Heart left ventricle (tissue), 16 donors: ENCODE measurements at regions not wholly inside any gene's neighbourhood (a gene's known extent, or its start where the extent isn't known, plus 50 kb on each side); places are given as distances from the start of the nearest gene placed in this dataset.

ENCODE experiments used
- ATAC-seq, 4 donors: fragments of 200-7000 bp; cut with Tn5 transposase; one replicate each; pipeline ENCODE4 v1.9.1; 2020 to 2022; ENCODE audit warnings: moderate library complexity in 4 of 4, mild to moderate bottlenecking in 3 of 4, moderate number of reproducible peaks in 1 of 4
- DNase-seq, 5 donors: peaks; one replicate each; pipeline ENCODE4 v3.0.0-alpha.2; 2020
- H3K27ac ChIP-seq, 12 donors: fragments of 200-600 bp; sonication (generic) in 4 of 12; one replicate each; pipeline versions ENCODE4 v1.5.0 to v1.8.0; 2016 to 2022; ENCODE audit warnings: mild to moderate bottlenecking in 2 of 12
- H3K27me3 ChIP-seq, 9 donors: fragments of 200-600 bp; sonication (generic) in 2 of 9; one replicate each; pipeline versions ENCODE4 v1.5.1 to v1.8.0; 2016 to 2022; ENCODE audit warnings: mild to moderate bottlenecking in 3 of 9
- H3K36me3 ChIP-seq, 9 donors: fragments of 200-600 bp; sonication (generic) in 2 of 9; one replicate each; pipeline versions ENCODE4 v1.5.0 to v1.8.0; 2018 to 2022; ENCODE audit warnings: mild to moderate bottlenecking in 2 of 9
- H3K4me1 ChIP-seq, 12 donors: fragments of 200-600 bp; sonication (generic) in 4 of 12; one replicate each; pipeline versions ENCODE4 v1.5.0 to v1.8.0; 2016 to 2022; ENCODE audit warnings: mild to moderate bottlenecking in 3 of 12
- H3K4me3 ChIP-seq, 12 donors: fragments of 200-600 bp; sonication (generic) in 4 of 12; one replicate each; pipeline versions ENCODE4 v1.5.0 to v1.8.0; 2017 to 2022; ENCODE audit warnings: mild to moderate bottlenecking in 9 of 12, moderate library complexity in 4 of 12
- H3K9me3 ChIP-seq, 12 donors: fragments of 200-600 bp; sonication (generic) in 4 of 12; one replicate each; pipeline versions ENCODE4 v1.5.0 to v1.8.0; 2016 to 2022; ENCODE audit warnings: mild to moderate bottlenecking in 1 of 12
- POLR2A ChIP-seq, 2 donors: fragments of 450-650 bp; IDR thresholded peaks; one replicate each; pipeline ENCODE4 v1.6.1; 2017; ENCODE audit warnings: antibody characterized with exemption in 2 of 2, mild to moderate bottlenecking in 2 of 2, moderate library complexity in 2 of 2
- WGBS, 4 donors: extraction: QIAGEN DNeasy Blood & Tissue Kit in 2 of 4; methylation state at CpG; one replicate each; pipeline versions ENCODE4 v1.1.5 to v1.1.7; 2013 to 2018; 5-methylcytosine and 5-hydroxymethylcytosine counted together
- intact Hi-C, 10 donors: fragments of 100-400 bp; cut with DNase I; formaldehyde crosslinking; loops; one replicate each; pipeline versions ENCODE4 v1.11.1 to v1.14.2; 2022
- TF ChIP-seq, protein P1 (sequence below), 12 donors: fragments of 200-600 bp; sonication (generic) in 4 of 12; IDR thresholded peaks; one replicate each; pipeline versions ENCODE4 v1.5.0 to v1.8.0; 2018 to 2022; ENCODE audit warnings: antibody characterized with exemption in 12 of 12, mild to moderate bottlenecking in 5 of 12
- donor health status: ischemic (EF 13 %, LVEDD 7.1; RV severe dilation, severe dysfunction).
- donor health status: healthy with polysubstance abuse.
- donor health status: DM: no; HTN: yes; CAD: no.
- donor health status: DM: no; HTN: no; CAD: no.
- donor health status: ischemic (EF 25% LVEDD 6.9; RV normal size, moderate dysfunction).
- donor health status: ischemic (EF 25% LVEDD 5.7; RV mildly dilated, moderate dysfunction).
- donor health status: healthy.
- donor health status: DM: yes; HTN: yes; CAD: no.
- donor health status: ischemic (EF 35%, LVEDD 5.7; RV mildly dilated, moderate dysfunction).
- donor health status: nonischemic (EF 11% LVEDD 7.7; RV severe dilation, severe dysfunction).
- donor health status: DM: yes; HTN: yes; CAD: no.
- donor health status: PGD.
- donor health status: ischemic (EF 29% LVEDD 5.4; RV normal size, mild dysfunction).
- donor health status: nonischemic (EF 23%, LVEDD 6.1; RV moderate dilation, normal function).

DNA sequence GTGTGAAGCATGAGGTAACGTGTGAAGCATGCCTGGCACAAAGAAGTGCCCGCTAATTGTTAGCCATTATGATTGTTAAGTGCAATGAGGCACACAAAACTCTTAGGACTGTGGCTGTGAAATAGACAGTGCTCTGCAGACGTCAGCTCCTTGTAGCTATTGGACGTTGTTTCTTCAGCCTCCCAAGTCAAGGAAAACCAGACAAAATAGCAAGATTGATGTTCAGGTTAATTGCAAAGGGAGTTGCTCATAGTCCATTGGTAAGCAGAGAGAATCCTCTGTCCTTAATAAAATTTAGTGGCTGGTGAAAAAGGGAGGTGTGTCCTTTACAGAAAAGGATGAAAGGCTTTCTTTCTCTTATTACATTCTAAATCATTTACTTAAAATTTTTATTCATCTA is 54.6 kb upstream of the MBP start:
- H3K27ac ChIP-seq, result no peak overlapping the region
- TF ChIP-seq POLR2A (IDR thresholded peaks at IDR 0.05), result no peak
- TF ChIP-seq, protein P1, sequence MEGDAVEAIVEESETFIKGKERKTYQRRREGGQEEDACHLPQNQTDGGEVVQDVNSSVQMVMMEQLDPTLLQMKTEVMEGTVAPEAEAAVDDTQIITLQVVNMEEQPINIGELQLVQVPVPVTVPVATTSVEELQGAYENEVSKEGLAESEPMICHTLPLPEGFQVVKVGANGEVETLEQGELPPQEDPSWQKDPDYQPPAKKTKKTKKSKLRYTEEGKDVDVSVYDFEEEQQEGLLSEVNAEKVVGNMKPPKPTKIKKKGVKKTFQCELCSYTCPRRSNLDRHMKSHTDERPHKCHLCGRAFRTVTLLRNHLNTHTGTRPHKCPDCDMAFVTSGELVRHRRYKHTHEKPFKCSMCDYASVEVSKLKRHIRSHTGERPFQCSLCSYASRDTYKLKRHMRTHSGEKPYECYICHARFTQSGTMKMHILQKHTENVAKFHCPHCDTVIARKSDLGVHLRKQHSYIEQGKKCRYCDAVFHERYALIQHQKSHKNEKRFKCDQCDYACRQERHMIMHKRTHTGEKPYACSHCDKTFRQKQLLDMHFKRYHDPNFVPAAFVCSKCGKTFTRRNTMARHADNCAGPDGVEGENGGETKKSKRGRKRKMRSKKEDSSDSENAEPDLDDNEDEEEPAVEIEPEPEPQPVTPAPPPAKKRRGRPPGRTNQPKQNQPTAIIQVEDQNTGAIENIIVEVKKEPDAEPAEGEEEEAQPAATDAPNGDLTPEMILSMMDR (IDR thresholded peaks at IDR 0.05), result no peak
- H3K36me3 ChIP-seq, result no peaks in the 10 kb centered on the region
- WGBS, 4 donors, result 73 to 81% (median 77%) methylated on average over 4 of the region's 4 CpGs
- peaks cover 0 to 7% (median 0%) of the 10 kb centered on the region in 12 donors for H3K9me3 ChIP-seq
- intact Hi-C loops, result no loop called here
- H3K4me1 ChIP-seq, result no peaks in the 10 kb centered on the region
- DNase-seq, result no peak
- H3K4me3 ChIP-seq, result no peak overlapping the region
- H3K27me3 ChIP-seq, result peaks cover 0 to 3% (median 0%) of the 10 kb centered on the region in 9 donors
- ATAC-seq, result no peak

DNA sequence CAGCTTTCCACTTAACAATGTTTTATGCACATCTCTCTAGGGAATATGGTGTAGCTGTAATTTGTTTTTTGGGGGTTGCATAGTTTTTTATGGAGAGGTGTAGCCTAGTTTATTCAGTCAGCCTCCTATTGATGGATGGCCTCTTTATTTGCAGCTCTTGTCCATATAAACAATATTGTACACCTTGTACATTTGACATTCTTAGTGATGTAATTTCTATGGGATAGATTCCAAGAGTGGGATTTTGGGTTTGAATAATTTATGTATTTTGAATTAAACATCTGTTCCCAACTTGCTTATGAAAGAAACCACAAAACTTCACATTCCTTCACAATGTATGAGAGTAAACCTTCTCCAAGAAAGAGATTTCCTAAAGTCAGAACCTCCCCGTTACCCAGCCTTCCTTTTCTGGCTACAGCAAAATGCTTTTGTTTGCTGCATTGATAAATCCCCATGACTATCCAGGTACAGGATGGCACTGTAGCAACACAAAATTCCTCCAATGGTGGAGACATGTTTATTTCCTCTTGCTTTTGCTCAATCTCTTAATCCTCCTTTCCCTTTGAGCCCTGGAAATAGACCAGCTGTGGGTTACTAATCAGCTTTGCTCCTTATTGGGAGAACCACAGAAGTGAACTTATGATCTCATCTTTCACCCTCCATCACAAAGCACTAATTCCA is 58.4 kb upstream of the GALR1 start:
- Histone ChIP-seq H3K27me3 (peaks cover 0 to 3% (median 0%) of the 10 kb centered on the region in 9 donors), H3K4me1 (no peaks in the 10 kb centered on the region), H3K36me3 (no peaks in the 10 kb centered on the region), H3K9me3 (peaks cover 0 to 15% (median 3%) of the 10 kb centered on the region in 12 donors), H3K4me3 (no peak overlapping the region), H3K27ac (no peak overlapping the region)
- 82 to 100% (median 85%) methylated on average over 1 of the region's 1 CpG for WGBS, 4 donors
- TF ChIP-seq, protein P1 (IDR thresholded peaks at IDR 0.05), result no peak
- TF ChIP-seq POLR2A (IDR thresholded peaks at IDR 0.05), result no peak
- intact Hi-C loops, result no loop called here
- DNase-seq, result no peak
- ATAC-seq, result no peak

DNA sequence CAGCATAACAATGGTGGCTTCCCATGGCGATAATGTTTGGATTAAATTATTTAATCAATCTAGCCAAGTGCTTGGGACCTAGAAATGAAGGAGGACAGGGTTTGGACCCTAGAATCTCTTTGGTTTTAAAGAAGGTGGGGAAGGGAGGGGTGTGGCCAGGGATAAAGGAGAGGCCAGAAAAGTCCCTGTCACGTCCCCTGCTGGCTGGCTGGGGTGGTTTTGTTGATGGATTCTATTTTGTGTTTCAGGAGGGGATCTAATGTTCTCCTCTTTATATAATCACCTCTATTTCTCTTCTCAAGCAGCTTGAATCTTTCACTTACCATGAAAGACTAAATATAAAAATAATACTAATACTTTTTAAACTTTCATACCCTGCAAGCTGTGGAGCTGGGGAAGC is 52.6 kb upstream of the GALR1 start:
- Histone ChIP-seq H3K4me3 (no peak overlapping the region), H3K4me1 (no peaks in the 10 kb centered on the region), H3K27me3 (peaks cover 0 to 3% (median 0%) of the 10 kb centered on the region in 9 donors), H3K27ac (no peak overlapping the region), H3K36me3 (no peaks in the 10 kb centered on the region), H3K9me3 (peaks cover 0 to 15% (median 0%) of the 10 kb centered on the region in 12 donors)
- intact Hi-C loops, result no loop called here
- TF ChIP-seq, protein P1 (IDR thresholded peaks at IDR 0.05), result no peak
- no peak for TF ChIP-seq POLR2A (IDR thresholded peaks at IDR 0.05)
- ATAC-seq, result no peak
- 68 to 81% (median 71%) methylated on average over 2 of the region's 2 CpGs for WGBS, 4 donors
- DNase-seq, result no peak

DNA sequence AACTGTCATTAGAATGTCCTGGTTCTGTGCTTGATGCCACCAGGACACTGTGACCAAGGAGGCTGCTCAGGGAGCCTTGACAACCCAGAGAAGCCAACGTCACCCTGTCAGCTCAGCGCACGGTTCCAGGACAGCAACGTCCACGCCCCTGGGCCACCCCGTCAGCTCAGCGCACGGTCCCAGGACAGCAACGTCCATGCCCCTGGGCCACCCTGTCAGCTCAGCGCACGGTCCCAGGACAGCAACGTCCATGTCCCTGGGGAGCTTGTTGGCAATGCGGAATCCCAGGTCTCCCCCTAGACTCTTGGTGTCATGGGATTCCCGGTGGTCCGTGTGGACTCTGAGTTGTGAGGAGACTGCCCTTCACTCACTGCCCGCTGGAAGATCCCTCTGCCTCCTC is 51.0 kb upstream of the GALR1 start:
- 81 to 90% (median 84%) methylated on average over 16 of the region's 16 CpGs for WGBS, 4 donors
- no peak for DNase-seq
- ATAC-seq, result no peak
- Histone ChIP-seq H3K27me3 (peaks cover 0 to 3% (median 0%) of the 10 kb centered on the region in 9 donors), H3K4me1 (no peaks in the 10 kb centered on the region), H3K9me3 (peaks cover 0 to 15% (median 0%) of the 10 kb centered on the region in 12 donors), H3K27ac (no peak overlapping the region), H3K36me3 (no peaks in the 10 kb centered on the region), H3K4me3 (no peak overlapping the region)
- intact Hi-C loops, result no loop called here
- TF ChIP-seq POLR2A (IDR thresholded peaks at IDR 0.05), result no peak
- TF ChIP-seq, protein P1 (IDR thresholded peaks at IDR 0.05), result no peak
